Left lung (tissue), 4 donors: ENCODE measurements at regions not wholly inside any gene's neighbourhood (a gene's known extent, or its start where the extent isn't known, plus 50 kb on each side); places are given as distances from the start of the nearest gene placed in this dataset.
"Not testable (repeated sequence)": the region's sequence is repeated elsewhere in the genome, so short reads cannot be mapped to it uniquely, and the experiment has no call there.

ENCODE experiments used
- ATAC-seq: fragments of 200-7000 bp; cut with Tn5 transposase; one replicate; pipeline ENCODE4 v1.9.1; 2020; ENCODE audit warnings: moderate library complexity
- DNase-seq, 4 donors: peaks; one replicate each; pipeline ENCODE4 v3.0.0-alpha.2; 2013 to 2020
- H3K27ac ChIP-seq, 2 donors: fragments of 200-600 bp; sonication (generic) in 1 of 2; one replicate each; pipeline versions ENCODE4 v1.5.0 to v1.8.0; 2020 to 2021
- H3K27me3 ChIP-seq, 2 donors: fragments of 200-600 bp; sonication (generic) in 1 of 2; one replicate each; pipeline versions ENCODE4 v1.5.0 to v1.8.0; 2020 to 2021
- H3K36me3 ChIP-seq, 2 donors: fragments of 200-600 bp; sonication (generic) in 1 of 2; one replicate each; pipeline versions ENCODE4 v1.5.0 to v1.8.0; 2020 to 2021
- H3K4me1 ChIP-seq, 2 donors: fragments of 200-600 bp; one replicate each; pipeline ENCODE4 v1.8.0; 2021
- H3K4me3 ChIP-seq, 2 donors: fragments of 200-600 bp; sonication (generic) in 1 of 2; one replicate each; pipeline versions ENCODE4 v1.5.0 to v1.8.0; 2020 to 2021; ENCODE audit warnings: mild to moderate bottlenecking in 1 of 2
- H3K9me3 ChIP-seq, 2 donors: fragments of 200-600 bp; sonication (generic) in 1 of 2; one replicate each; pipeline versions ENCODE4 v1.5.0 to v1.8.0; 2020 to 2021
- CTCF ChIP-seq, 2 donors: fragments of 200-600 bp; sonication (generic) in 1 of 2; IDR thresholded peaks; one replicate each; pipeline versions ENCODE4 v1.5.0 to v1.8.0; 2021; ENCODE audit warnings: antibody characterized with exemption in 2 of 2
- intact Hi-C, 2 donors: fragments of 100-400 bp; cut with DNase I; formaldehyde crosslinking; loops; one replicate each; pipeline versions ENCODE4 v1.11.2 to v1.14.2; 2022
- donor health status: DM: no; HTN: yes; CAD: no.
- donor health status: DM: no; HTN: no; CAD: no.

GRCh38 chr7:94706996-94707740 lies 51.2 kb upstream of the SGCE start:
- intact Hi-C loops: no loop called here
- Histone ChIP-seq H3K4me3 (no peak overlapping the region), H3K36me3 (no peaks in the 10 kb centered on the region), H3K4me1 (no peaks in the 10 kb centered on the region), H3K27ac (no peak overlapping the region), H3K27me3 (no peaks in the 10 kb centered on the region), H3K9me3 (no peaks in the 10 kb centered on the region)
- ATAC-seq (no peak), DNase-seq (no peak)
- no peak for TF ChIP-seq CTCF (IDR thresholded peaks at IDR 0.05)

- DNase-seq (no peak), ATAC-seq (no peak)
- intact Hi-C loops: no loop called here
- Histone ChIP-seq H3K27ac (no peak overlapping the region), H3K4me1 (no peaks in the 10 kb centered on the region), H3K27me3 (no peaks in the 10 kb centered on the region), H3K36me3 (no peaks in the 10 kb centered on the region), H3K4me3 (no peak overlapping the region), H3K9me3 (no peaks in the 10 kb centered on the region)
- TF ChIP-seq CTCF (IDR thresholded peaks at IDR 0.05): no peak
Measured at GRCh38 chr7:94710256-94710655, 54.3 kb upstream of the SGCE start.

GRCh38 chr7:94722360-94722759 lies 66.4 kb upstream of the SGCE start:
- H3K36me3 ChIP-seq, H3K4me1 ChIP-seq, DNase-seq, ATAC-seq, H3K27ac ChIP-seq, H3K27me3 ChIP-seq, intact Hi-C loops, H3K4me3 ChIP-seq: not testable (repeated sequence)
- peaks cover 0 to 15% of the 10 kb centered on the region in 2 donors for H3K9me3 ChIP-seq

- H3K27me3 ChIP-seq, H3K9me3 ChIP-seq, intact Hi-C loops, H3K4me1 ChIP-seq, H3K36me3 ChIP-seq, DNase-seq, H3K4me3 ChIP-seq, H3K27ac ChIP-seq, ATAC-seq: not testable (repeated sequence)
Measured at GRCh38 chr7:94728893-94729292, 73.0 kb upstream of the SGCE start.

GRCh38 chr7:94738071-94738470 lies 82.1 kb upstream of the SGCE start:
- no peak overlapping the region for H3K27ac ChIP-seq
- no peaks in the 10 kb centered on the region for H3K9me3 ChIP-seq
- intact Hi-C loops: no loop called here
- H3K36me3 ChIP-seq: no peaks in the 10 kb centered on the region
- TF ChIP-seq CTCF (IDR thresholded peaks at IDR 0.05): no peak
- no peak overlapping the region for H3K4me3 ChIP-seq
- no peaks in the 10 kb centered on the region for H3K27me3 ChIP-seq
- no peak for ATAC-seq
- DNase-seq: no peak
- no peaks in the 10 kb centered on the region for H3K4me1 ChIP-seq

- no peaks in the 10 kb centered on the region for H3K36me3 ChIP-seq
- DNase-seq (peak in 1 of 4 donors; percentile 39), ATAC-seq (no peak)
Measured at GRCh38 chr7:94739180-94739579, 83.2 kb upstream of the SGCE start.

More at GRCh38 chr7:94739180-94739579, 83.2 kb upstream of the SGCE start:
- intact Hi-C loops: no loop called here
- Histone ChIP-seq H3K27ac (no peak overlapping the region), H3K9me3 (no peaks in the 10 kb centered on the region), H3K27me3 (no peaks in the 10 kb centered on the region), H3K4me1 (no peaks in the 10 kb centered on the region), H3K4me3 (no peak overlapping the region)
- TF ChIP-seq CTCF (IDR thresholded peaks at IDR 0.05): no peak
